PC-3 (cell line): ENCODE measurements at regions not wholly inside any gene's neighbourhood (a gene's known extent, or its start where the extent isn't known, plus 50 kb on each side); places are given as distances from the start of the nearest gene placed in this dataset.

Experiments
- EZH2phosphoT487 ChIP-seq: fragments of 300-600 bp; sonication (generic); IDR thresholded peaks from 2 replicates; pipeline ENCODE4 v1.6.1; 2018; ENCODE audit warnings: mild to moderate bottlenecking, antibody characterized with exemption, low read length, borderline replicate concordance
- TF ChIP-seq, protein P1 (sequence below): fragments of 300-600 bp; sonication (generic); conservative IDR thresholded peaks from 2 replicates; pipeline ENCODE4 v1.5.1; 2017; ENCODE audit warnings: antibody characterized with exemption, low read depth, mild to moderate bottlenecking, low read length

DNA sequence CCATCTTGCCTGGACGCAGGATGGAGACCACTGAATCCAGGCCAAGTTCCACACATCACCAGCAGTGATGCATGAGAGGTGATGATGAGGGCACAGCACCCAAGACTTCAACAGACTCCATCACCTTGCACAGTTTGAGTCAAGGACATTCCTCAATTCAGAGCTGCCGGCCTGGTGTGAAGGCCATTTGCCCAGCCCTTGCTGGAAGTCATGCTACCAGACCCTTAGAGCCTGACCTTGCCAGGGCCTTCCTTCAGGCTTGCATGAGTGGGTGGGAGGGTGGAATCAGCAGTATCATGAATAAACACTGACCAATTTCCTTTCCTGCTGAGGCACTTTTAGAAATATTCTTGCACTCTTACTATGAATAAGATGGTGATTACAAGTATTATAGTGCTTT, 130.2 kb upstream of the SSTR4 start:
- no peak for TF ChIP-seq EZH2phosphoT487
- TF ChIP-seq, protein P1, sequence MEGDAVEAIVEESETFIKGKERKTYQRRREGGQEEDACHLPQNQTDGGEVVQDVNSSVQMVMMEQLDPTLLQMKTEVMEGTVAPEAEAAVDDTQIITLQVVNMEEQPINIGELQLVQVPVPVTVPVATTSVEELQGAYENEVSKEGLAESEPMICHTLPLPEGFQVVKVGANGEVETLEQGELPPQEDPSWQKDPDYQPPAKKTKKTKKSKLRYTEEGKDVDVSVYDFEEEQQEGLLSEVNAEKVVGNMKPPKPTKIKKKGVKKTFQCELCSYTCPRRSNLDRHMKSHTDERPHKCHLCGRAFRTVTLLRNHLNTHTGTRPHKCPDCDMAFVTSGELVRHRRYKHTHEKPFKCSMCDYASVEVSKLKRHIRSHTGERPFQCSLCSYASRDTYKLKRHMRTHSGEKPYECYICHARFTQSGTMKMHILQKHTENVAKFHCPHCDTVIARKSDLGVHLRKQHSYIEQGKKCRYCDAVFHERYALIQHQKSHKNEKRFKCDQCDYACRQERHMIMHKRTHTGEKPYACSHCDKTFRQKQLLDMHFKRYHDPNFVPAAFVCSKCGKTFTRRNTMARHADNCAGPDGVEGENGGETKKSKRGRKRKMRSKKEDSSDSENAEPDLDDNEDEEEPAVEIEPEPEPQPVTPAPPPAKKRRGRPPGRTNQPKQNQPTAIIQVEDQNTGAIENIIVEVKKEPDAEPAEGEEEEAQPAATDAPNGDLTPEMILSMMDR = no peak
